ENCODE measurements at regions not wholly inside any gene's neighbourhood (a gene's known extent, or its start where the extent isn't known, plus 50 kb on each side); places are given as distances from the start of the nearest gene placed in this dataset.
"Not testable (repeated sequence)": the region's sequence is repeated elsewhere in the genome, so short reads cannot be mapped to it uniquely, and the experiment has no call there.

DNA sequence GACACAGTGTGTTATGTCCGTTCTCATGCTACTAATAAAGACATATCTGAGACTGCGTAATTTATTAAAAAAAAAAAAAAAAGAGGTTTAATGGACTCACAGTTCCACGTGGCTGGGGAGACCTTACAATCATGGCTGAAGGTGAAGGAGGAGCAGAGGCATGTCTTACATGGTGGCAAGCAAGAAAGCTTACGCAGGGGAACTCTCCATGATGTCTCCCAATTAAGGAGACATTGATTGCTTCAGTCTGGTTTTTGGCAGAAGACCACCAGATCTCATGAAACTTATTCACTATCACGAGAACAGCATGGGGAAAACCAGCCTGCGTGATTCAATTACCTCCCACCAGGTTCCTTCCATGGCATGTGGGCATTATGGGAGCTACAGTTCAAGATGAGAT, 221.8 kb downstream of the ASMT start:
- no peak overlapping the region for H2AFZ ChIP-seq (ENCODE audit: low read length)
- no peak overlapping the region for H3K4me2 ChIP-seq (ENCODE audit: extremely low read depth, insufficient read depth, low read length)
- H3K4me1 ChIP-seq (ENCODE audit: control insufficient read depth, extremely low read depth, insufficient read depth, low read length), result no peaks in the 10 kb centered on the region
- H3K9me3 ChIP-seq (ENCODE audit: control insufficient read depth, insufficient read depth, low read depth, low read length), result no peaks in the 10 kb centered on the region
- H3K9ac ChIP-seq (ENCODE audit: insufficient read depth, low read length), result no peak overlapping the region
- no peak for DNase-seq (ENCODE audit: low read depth in 2 of 2)
- no peaks in the 10 kb centered on the region for H4K20me1 ChIP-seq (ENCODE audit: control insufficient read depth, extremely low read depth, insufficient read depth, low read length)
- TF ChIP-seq, protein P1, sequence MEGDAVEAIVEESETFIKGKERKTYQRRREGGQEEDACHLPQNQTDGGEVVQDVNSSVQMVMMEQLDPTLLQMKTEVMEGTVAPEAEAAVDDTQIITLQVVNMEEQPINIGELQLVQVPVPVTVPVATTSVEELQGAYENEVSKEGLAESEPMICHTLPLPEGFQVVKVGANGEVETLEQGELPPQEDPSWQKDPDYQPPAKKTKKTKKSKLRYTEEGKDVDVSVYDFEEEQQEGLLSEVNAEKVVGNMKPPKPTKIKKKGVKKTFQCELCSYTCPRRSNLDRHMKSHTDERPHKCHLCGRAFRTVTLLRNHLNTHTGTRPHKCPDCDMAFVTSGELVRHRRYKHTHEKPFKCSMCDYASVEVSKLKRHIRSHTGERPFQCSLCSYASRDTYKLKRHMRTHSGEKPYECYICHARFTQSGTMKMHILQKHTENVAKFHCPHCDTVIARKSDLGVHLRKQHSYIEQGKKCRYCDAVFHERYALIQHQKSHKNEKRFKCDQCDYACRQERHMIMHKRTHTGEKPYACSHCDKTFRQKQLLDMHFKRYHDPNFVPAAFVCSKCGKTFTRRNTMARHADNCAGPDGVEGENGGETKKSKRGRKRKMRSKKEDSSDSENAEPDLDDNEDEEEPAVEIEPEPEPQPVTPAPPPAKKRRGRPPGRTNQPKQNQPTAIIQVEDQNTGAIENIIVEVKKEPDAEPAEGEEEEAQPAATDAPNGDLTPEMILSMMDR (conservative IDR thresholded peaks at IDR 0.05 in 1 of 2, IDR thresholded peaks at IDR 0.05 in 1 of 2; ENCODE audit: low read depth in 1 of 2, low read length in 2 of 2), result no peak
- TF ChIP-seq EZH2 (IDR thresholded peaks at IDR 0.05; ENCODE audit: low read length, missing control alignments), result no peak
- no peaks in the 10 kb centered on the region for H3K79me2 ChIP-seq (ENCODE audit: control insufficient read depth, insufficient read depth, low read length)
- H3K27ac ChIP-seq (ENCODE audit: insufficient read depth, low read length), result no peak overlapping the region
- no peaks in the 10 kb centered on the region for H3K36me3 ChIP-seq (ENCODE audit: control insufficient read depth, insufficient read depth, low read length)
- no peaks in the 10 kb centered on the region for H3K27me3 ChIP-seq (ENCODE audit: control insufficient read depth, insufficient read depth, low read length)
- H3K4me3 ChIP-seq (replicated peaks in 1 of 4; ENCODE audit: control extremely low read depth in 1 of 4, insufficient read depth in 1 of 4, low read depth in 3 of 4, low read length in 4 of 4), result no peak overlapping the region

DNA sequence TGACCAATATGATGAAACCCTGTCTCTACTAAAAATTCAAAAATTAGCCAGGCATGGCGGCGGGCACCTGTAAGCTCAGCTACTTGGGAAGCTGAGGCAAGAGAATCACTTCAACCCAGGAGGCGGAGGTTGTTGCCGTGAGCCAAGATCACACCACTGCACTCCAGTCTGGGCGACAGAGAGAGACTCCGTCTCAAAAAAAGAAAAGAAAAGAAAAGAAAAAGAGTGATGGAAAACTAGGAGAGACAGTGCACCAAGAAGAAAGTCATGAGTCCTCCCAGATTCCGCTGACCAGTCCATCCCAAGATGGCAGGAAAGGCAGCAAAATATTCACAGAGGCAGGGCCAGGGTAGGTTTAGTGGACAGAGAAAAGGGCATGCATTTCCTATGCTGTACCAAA, 226.9 kb downstream of the ASMT start:
- no peak for DNase-seq (ENCODE audit: low read depth in 2 of 2)
- no peak overlapping the region for H2AFZ ChIP-seq (ENCODE audit: low read length)
- no peaks in the 10 kb centered on the region for H3K27me3 ChIP-seq (ENCODE audit: control insufficient read depth, insufficient read depth, low read length)
- H3K79me2 ChIP-seq (ENCODE audit: control insufficient read depth, insufficient read depth, low read length), result no peaks in the 10 kb centered on the region
- no peaks in the 10 kb centered on the region for H3K36me3 ChIP-seq (ENCODE audit: control insufficient read depth, insufficient read depth, low read length)
- no peaks in the 10 kb centered on the region for H3K9me3 ChIP-seq (ENCODE audit: control insufficient read depth, insufficient read depth, low read depth, low read length)
- TF ChIP-seq, protein P1 (conservative IDR thresholded peaks at IDR 0.05 in 1 of 2, IDR thresholded peaks at IDR 0.05 in 1 of 2; ENCODE audit: low read depth in 1 of 2, low read length in 2 of 2), result no peak
- TF ChIP-seq EZH2 (IDR thresholded peaks at IDR 0.05; ENCODE audit: low read length, missing control alignments), result no peak
- no peak overlapping the region for H3K4me2 ChIP-seq (ENCODE audit: extremely low read depth, insufficient read depth, low read length)
- no peak overlapping the region for H3K4me3 ChIP-seq (replicated peaks in 1 of 4; ENCODE audit: control extremely low read depth in 1 of 4, insufficient read depth in 1 of 4, low read depth in 3 of 4, low read length in 4 of 4)
- no peak overlapping the region for H3K27ac ChIP-seq (ENCODE audit: insufficient read depth, low read length)
- H3K4me1 ChIP-seq (ENCODE audit: control insufficient read depth, extremely low read depth, insufficient read depth, low read length), result no peaks in the 10 kb centered on the region
- no peak overlapping the region for H3K9ac ChIP-seq (ENCODE audit: insufficient read depth, low read length)
- H4K20me1 ChIP-seq (ENCODE audit: control insufficient read depth, extremely low read depth, insufficient read depth, low read length), result no peaks in the 10 kb centered on the region

DNA sequence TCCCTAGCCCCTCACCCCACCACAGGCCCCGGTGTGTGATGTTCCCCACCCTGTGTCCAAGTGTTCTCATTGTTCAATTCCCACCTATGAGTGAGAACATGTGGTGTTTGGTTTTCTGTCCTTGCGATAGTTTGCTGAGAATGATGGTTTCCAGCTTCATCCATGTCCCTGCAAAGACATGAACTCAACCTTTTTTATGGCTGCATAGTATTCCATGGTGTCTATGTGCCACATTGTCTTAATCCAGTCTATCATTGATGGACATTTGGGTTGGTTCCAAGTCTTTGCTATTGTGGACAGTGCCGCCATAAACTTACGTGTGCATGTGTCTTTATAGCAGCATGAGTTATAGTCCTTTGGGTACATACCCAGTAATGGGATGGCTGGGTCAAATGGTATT, 232.1 kb downstream of the ASMT start:
- not testable (repeated sequence) for H3K4me3 ChIP-seq (replicated peaks in 1 of 4; ENCODE audit: control extremely low read depth in 1 of 4, insufficient read depth in 1 of 4, low read depth in 3 of 4, low read length in 4 of 4); H3K27me3 ChIP-seq (ENCODE audit: control insufficient read depth, insufficient read depth, low read length); H3K4me2 ChIP-seq (ENCODE audit: extremely low read depth, insufficient read depth, low read length); H4K20me1 ChIP-seq (ENCODE audit: control insufficient read depth, extremely low read depth, insufficient read depth, low read length); H3K36me3 ChIP-seq (ENCODE audit: control insufficient read depth, insufficient read depth, low read length); H3K27ac ChIP-seq (ENCODE audit: insufficient read depth, low read length); H3K79me2 ChIP-seq (ENCODE audit: control insufficient read depth, insufficient read depth, low read length); DNase-seq (ENCODE audit: low read depth in 2 of 2); H3K9me3 ChIP-seq (ENCODE audit: control insufficient read depth, insufficient read depth, low read depth, low read length); H2AFZ ChIP-seq (ENCODE audit: low read length); H3K9ac ChIP-seq (ENCODE audit: insufficient read depth, low read length); H3K4me1 ChIP-seq (ENCODE audit: control insufficient read depth, extremely low read depth, insufficient read depth, low read length)

DNA sequence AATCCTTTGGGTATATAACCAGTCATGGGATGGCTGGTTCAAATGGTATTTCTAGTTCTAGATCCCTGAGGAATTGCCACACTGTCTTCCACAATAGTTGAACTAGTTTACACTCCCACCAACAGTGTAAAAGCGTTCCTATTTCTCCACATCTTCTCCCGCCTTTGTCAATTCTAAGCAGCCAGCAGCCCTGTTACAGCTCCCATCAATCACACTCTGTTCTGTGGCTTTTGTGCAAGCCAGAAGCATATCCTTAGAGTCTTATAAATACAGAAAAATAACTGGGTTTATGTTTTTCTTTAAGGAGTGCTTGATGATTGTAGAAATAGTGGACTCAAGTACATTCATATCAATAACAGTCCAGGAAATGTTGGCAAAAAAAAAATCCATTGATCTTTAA, 232.9 kb downstream of the ASMT start:
- H3K4me3 ChIP-seq (replicated peaks in 1 of 4; ENCODE audit: control extremely low read depth in 1 of 4, insufficient read depth in 1 of 4, low read depth in 3 of 4, low read length in 4 of 4); H3K9me3 ChIP-seq (ENCODE audit: control insufficient read depth, insufficient read depth, low read depth, low read length); H3K27me3 ChIP-seq (ENCODE audit: control insufficient read depth, insufficient read depth, low read length); H3K36me3 ChIP-seq (ENCODE audit: control insufficient read depth, insufficient read depth, low read length); H3K27ac ChIP-seq (ENCODE audit: insufficient read depth, low read length); H4K20me1 ChIP-seq (ENCODE audit: control insufficient read depth, extremely low read depth, insufficient read depth, low read length); DNase-seq (ENCODE audit: low read depth in 2 of 2); H3K4me1 ChIP-seq (ENCODE audit: control insufficient read depth, extremely low read depth, insufficient read depth, low read length); H3K9ac ChIP-seq (ENCODE audit: insufficient read depth, low read length); H3K4me2 ChIP-seq (ENCODE audit: extremely low read depth, insufficient read depth, low read length); H3K79me2 ChIP-seq (ENCODE audit: control insufficient read depth, insufficient read depth, low read length); H2AFZ ChIP-seq (ENCODE audit: low read length): not testable (repeated sequence)

Data from fibroblast of lung (primary cell).